Sigmoid colon (tissue), 6 donors: ENCODE measurements at regions not wholly inside any gene's neighbourhood (a gene's known extent, or its start where the extent isn't known, plus 50 kb on each side); places are given as distances from the start of the nearest gene placed in this dataset.

Source experiments
- DNase-seq: peaks from one replicate; pipeline ENCODE4 v3.0.0-alpha.2; 2019
- H3K27ac ChIP-seq, 4 donors: fragments of 200-600 bp; sonication (generic); one replicate each; pipeline ENCODE4 v1.5.1; 2016 to 2019; ENCODE audit warnings: mild to moderate bottlenecking in 1 of 4
- H3K27me3 ChIP-seq, 3 donors: fragments of 200-600 bp; sonication (generic); one replicate each; pipeline ENCODE4 v1.5.1; 2019; ENCODE audit warnings: mild to moderate bottlenecking in 1 of 3
- H3K36me3 ChIP-seq, 4 donors: fragments of 200-600 bp; sonication (generic); one replicate each; pipeline ENCODE4 v1.5.1; 2016 to 2019
- H3K4me1 ChIP-seq, 4 donors: fragments of 200-600 bp; sonication (generic); one replicate each; pipeline ENCODE4 v1.5.1; 2017 to 2019
- H3K4me3 ChIP-seq, 4 donors: fragments of 200-600 bp; sonication (generic); one replicate each; pipeline ENCODE4 v1.5.1; 2017 to 2019; ENCODE audit warnings: mild to moderate bottlenecking in 2 of 4, moderate library complexity in 1 of 4
- H3K9me3 ChIP-seq, 4 donors: fragments of 200-600 bp in 3 of 4; sonication (generic) in 3 of 4; one replicate each; pipeline versions ENCODE4 v1.5.1 to v1.6.1; 2013 to 2019
- EP300 ChIP-seq, 4 donors: sonication (generic); formaldehyde crosslinking; IDR thresholded peaks; one replicate each; pipeline ENCODE4 v1.6.1; 2017; ENCODE audit warnings: antibody characterized with exemption in 4 of 4
- POLR2A ChIP-seq, 2 donors: fragments of 450-650 bp; IDR thresholded peaks; one replicate each; pipeline ENCODE4 v1.6.1; 2016; ENCODE audit warnings: antibody characterized with exemption in 2 of 2, mild to moderate bottlenecking in 2 of 2, moderate library complexity in 2 of 2
- POLR2AphosphoS5 ChIP-seq, 4 donors: sonication (generic); formaldehyde crosslinking; IDR thresholded peaks; one replicate each; pipeline ENCODE4 v1.6.1; 2017; ENCODE audit warnings: antibody characterized with exemption in 4 of 4
- whole genome bisulfite sequencing, 2 donors: extraction: QIAGEN DNeasy Blood & Tissue Kit; methylation state at CpG; one replicate each; pipeline ENCODE4 v1.1.7; 2013; 5-methylcytosine and 5-hydroxymethylcytosine counted together
- intact Hi-C: fragments of 100-400 bp; cut with DNase I; formaldehyde crosslinking; loops from one replicate; pipeline ENCODE4 v1.15.1; 2023
- TF ChIP-seq, protein P1 (sequence below), 4 experiments: fragments of 450-650 bp in 3 of 4; fragments of 200-600 bp in 1 of 4; IDR thresholded peaks; one replicate each; pipeline ENCODE4 v1.5.1; 2016 to 2019; ENCODE audit warnings: antibody characterized with exemption in 4 of 4, mild to moderate bottlenecking in 3 of 4, moderate library complexity in 2 of 4
- donor health status: healthy with polysubstance abuse.
- donor health status: healthy.

DNA sequence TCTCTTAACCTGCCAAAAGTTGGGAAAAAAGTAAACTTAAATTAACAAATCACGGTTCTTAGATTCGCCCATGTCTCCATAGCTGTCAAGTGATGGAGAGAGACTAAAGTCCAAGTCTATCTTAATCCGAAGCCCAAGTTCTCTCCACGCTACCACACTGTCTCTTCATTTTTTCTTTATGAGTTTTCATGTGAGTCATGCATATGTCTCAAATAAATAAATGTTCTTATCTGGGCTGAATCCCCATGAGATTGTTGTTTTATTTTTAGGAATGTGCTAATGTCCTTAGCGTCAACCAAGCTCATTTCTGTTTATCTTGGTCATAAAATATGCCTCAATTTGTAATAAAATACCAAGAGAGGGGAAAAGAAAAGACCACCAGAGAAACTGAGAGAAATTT is 169.3 kb downstream of the RCHY1 start:
- Histone ChIP-seq H3K36me3 (no peaks in the 10 kb centered on the region), H3K27ac (no peak overlapping the region), H3K4me1 (peaks cover 0 to 8% (median 0%) of the 10 kb centered on the region in 4 donors), H3K4me3 (no peak overlapping the region), H3K27me3 (no peaks in the 10 kb centered on the region), H3K9me3 (no peaks in the 10 kb centered on the region)
- intact Hi-C loops: no loop called here
- WGBS, 2 donors: 72 to 73% methylated on average over 5 of the region's 5 CpGs
- no peak for TF ChIP-seq EP300 (IDR thresholded peaks at IDR 0.05)
- no peak for TF ChIP-seq POLR2AphosphoS5 (IDR thresholded peaks at IDR 0.05)
- no peak for TF ChIP-seq POLR2A (IDR thresholded peaks at IDR 0.05)
- TF ChIP-seq, protein P1, sequence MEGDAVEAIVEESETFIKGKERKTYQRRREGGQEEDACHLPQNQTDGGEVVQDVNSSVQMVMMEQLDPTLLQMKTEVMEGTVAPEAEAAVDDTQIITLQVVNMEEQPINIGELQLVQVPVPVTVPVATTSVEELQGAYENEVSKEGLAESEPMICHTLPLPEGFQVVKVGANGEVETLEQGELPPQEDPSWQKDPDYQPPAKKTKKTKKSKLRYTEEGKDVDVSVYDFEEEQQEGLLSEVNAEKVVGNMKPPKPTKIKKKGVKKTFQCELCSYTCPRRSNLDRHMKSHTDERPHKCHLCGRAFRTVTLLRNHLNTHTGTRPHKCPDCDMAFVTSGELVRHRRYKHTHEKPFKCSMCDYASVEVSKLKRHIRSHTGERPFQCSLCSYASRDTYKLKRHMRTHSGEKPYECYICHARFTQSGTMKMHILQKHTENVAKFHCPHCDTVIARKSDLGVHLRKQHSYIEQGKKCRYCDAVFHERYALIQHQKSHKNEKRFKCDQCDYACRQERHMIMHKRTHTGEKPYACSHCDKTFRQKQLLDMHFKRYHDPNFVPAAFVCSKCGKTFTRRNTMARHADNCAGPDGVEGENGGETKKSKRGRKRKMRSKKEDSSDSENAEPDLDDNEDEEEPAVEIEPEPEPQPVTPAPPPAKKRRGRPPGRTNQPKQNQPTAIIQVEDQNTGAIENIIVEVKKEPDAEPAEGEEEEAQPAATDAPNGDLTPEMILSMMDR (IDR thresholded peaks at IDR 0.05): no peak
- DNase-seq: no peak

DNA sequence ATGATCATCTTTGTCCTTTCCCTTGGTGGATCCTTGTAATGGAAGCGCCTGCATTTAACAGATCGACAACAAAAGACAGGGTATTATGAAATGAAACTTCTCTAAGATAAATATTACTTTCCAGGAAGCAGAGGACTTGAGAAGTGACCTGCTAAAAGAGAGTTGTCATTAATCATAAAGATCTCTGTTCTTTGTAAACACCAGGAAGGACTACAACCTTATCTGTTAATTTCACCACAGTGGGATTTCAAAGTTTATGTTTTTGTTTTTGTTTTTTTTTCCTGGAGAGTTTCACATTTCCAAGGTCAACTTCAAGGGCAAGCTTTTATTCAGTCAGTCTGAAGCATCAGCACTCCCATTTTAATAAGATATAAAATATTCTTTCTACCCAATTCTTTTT is 170.9 kb downstream of the RCHY1 start:
- 85 to 93% methylated on average over 2 of the region's 2 CpGs for WGBS, 2 donors
- Histone ChIP-seq H3K36me3 (no peaks in the 10 kb centered on the region), H3K27ac (no peak overlapping the region), H3K4me3 (no peak overlapping the region), H3K27me3 (no peaks in the 10 kb centered on the region), H3K9me3 (no peaks in the 10 kb centered on the region), H3K4me1 (peaks cover 0 to 8% (median 0%) of the 10 kb centered on the region in 4 donors)
- TF ChIP-seq, protein P1 (IDR thresholded peaks at IDR 0.05): no peak
- TF ChIP-seq EP300 (IDR thresholded peaks at IDR 0.05): no peak
- no peak for TF ChIP-seq POLR2A (IDR thresholded peaks at IDR 0.05)
- no peak for TF ChIP-seq POLR2AphosphoS5 (IDR thresholded peaks at IDR 0.05)
- no peak for DNase-seq
- intact Hi-C loops: no loop called here

DNA sequence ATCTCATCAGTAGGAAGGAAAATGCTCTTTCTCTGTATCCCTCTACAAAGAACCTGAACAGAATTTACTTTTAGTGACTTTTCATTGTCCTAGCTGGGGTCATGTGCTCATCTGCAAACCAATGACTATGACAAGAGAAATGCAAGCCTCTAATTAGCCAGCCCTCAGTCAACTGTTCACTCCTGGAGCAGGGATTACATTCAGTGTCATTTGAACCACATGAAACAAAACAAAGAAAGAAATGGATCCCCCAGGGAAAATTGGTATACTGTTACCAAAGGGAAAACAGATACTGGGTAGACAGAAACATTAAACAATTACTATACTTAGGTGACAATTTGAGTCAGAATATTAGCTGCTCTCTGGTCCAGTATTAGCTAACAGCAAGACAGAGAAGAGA is 173.6 kb downstream of the RCHY1 start:
- TF ChIP-seq POLR2AphosphoS5 (IDR thresholded peaks at IDR 0.05): no peak
- Histone ChIP-seq H3K4me1 (peaks cover 0 to 8% (median 0%) of the 10 kb centered on the region in 4 donors), H3K9me3 (no peaks in the 10 kb centered on the region), H3K27ac (no peak overlapping the region), H3K36me3 (no peaks in the 10 kb centered on the region), H3K4me3 (no peak overlapping the region), H3K27me3 (no peaks in the 10 kb centered on the region)
- no peak for DNase-seq
- intact Hi-C loops: no loop called here

DNA sequence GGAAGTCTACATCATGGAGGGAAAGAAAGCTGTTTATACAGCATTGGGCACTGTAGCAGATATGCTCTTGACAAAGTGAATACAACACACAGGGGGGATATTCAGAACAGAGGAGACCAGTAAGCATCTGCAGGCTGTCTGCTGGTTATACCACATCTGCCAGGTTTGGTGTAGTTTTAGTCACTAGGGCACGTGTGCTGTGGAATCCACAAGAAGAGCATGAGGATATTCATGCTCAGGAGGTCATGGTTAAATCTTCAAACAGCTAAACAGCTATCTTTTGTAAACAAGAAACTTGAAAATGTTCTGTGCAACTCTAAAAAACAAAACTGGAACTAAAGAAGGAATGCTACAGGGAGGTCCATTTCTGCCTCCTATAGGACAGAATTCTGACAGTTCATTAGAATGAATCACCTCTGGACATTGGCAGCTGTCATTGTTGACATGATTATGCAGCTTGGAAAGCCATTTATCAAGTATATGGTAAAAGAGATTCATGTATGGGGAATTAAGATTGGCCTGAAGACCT is 175.8 kb downstream of the RCHY1 start:
- TF ChIP-seq, protein P1 (IDR thresholded peaks at IDR 0.05): no peak
- TF ChIP-seq POLR2AphosphoS5 (IDR thresholded peaks at IDR 0.05) (no peak), POLR2A (IDR thresholded peaks at IDR 0.05) (no peak), EP300 (IDR thresholded peaks at IDR 0.05) (no peak)
- WGBS, 2 donors: 49 to 57% methylated on average over 1 of the region's 1 CpG
- intact Hi-C loops: no loop called here
- Histone ChIP-seq H3K27ac (no peak overlapping the region), H3K9me3 (no peaks in the 10 kb centered on the region), H3K4me3 (no peak overlapping the region), H3K4me1 (no peaks in the 10 kb centered on the region), H3K27me3 (no peaks in the 10 kb centered on the region), H3K36me3 (no peaks in the 10 kb centered on the region)
- DNase-seq: no peak

DNA sequence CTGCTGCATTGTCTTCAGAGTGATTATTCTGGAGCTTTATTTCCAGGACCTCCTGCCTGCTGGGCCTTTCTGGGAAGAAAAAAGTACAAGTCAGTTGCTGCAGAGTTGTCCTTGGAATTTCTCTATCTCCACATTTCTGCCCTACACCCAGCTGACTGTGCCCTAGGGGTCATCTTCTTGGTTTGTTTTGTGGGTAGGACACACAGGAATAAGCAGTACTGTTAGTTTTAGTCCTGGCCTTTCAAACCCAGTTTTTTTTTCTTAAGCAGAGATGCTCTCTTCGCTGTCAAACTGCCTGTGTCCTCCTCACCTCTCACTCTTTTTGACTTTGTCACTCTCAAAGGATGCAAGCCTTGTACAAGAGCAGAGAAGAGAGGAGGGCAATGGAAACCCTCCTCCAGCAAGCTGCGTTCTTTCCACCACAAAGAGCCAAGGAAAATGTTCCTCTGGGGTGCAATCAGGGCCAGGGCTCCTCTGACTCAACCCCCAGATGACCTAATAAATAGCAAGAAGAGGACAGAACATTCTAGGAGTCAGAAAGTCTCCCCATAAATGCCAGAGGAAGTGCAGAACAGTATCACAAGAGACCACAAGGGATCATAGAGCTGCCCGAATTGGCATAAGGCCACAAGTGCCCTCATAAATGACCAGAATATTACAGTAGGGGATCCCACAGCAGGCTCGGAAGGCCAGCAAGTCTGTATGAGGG is 186.2 kb downstream of the RCHY1 start:
- no peaks in the 10 kb centered on the region for H3K27me3 ChIP-seq
- H3K9me3 ChIP-seq: peaks cover 0 to 2% (median 0%) of the 10 kb centered on the region in 4 donors
- intact Hi-C loops: no loop called here
- no peak for DNase-seq
- H3K4me3 ChIP-seq: no peak overlapping the region
- 61 to 74% methylated on average over 4 of the region's 4 CpGs for WGBS, 2 donors
- H3K27ac ChIP-seq: peak overlapping the region; percentile 1 to 36 (median 14)
- TF ChIP-seq, protein P1 (IDR thresholded peaks at IDR 0.05): no peak
- TF ChIP-seq POLR2AphosphoS5 (IDR thresholded peaks at IDR 0.05): peak in 3 of 4 donors; percentile 55 to 81 (median 70)
- TF ChIP-seq POLR2A (IDR thresholded peaks at IDR 0.05): no peak
- TF ChIP-seq EP300 (IDR thresholded peaks at IDR 0.05): peak in 3 of 4 donors; percentile 6 to 92 (median 78)
- H3K4me1 ChIP-seq: peaks cover 0 to 21% (median 7%) of the 10 kb centered on the region in 4 donors
- H3K36me3 ChIP-seq: no peaks in the 10 kb centered on the region
